HG02623 (cell line): ENCODE measurements at regions not wholly inside any gene's neighbourhood (a gene's known extent, or its start where the extent isn't known, plus 50 kb on each side); places are given as distances from the start of the nearest gene placed in this dataset.

Source experiments
- ATAC-seq: cut with Tn5 transposase; IDR thresholded peaks from one replicate; pipeline ENCODE4 v1.9.1; 2021; ENCODE audit warnings: moderate library complexity; ENCODE audit not compliant: unreplicated experiment

DNA sequence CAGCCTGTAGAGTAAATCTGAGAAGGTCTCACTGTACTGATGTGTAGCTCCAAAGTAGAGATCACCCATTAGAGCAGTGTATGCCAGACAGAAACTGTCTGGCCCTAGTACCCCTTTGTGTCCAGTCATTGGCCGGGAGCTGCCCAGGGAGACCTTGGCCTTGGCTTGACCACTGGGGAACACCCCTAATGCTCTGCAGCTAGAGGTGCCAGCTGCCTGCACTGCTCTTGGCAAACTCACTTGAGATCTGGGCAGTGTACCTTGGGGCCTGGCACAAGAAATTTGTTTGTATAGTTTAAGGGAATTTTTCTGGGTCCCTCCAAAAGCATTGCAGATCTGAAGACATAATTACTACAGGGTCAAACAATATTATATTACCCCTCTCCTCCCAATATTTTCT lies 78.7 kb upstream of the MPHOSPH6 start:
- no peak for ATAC-seq

DNA sequence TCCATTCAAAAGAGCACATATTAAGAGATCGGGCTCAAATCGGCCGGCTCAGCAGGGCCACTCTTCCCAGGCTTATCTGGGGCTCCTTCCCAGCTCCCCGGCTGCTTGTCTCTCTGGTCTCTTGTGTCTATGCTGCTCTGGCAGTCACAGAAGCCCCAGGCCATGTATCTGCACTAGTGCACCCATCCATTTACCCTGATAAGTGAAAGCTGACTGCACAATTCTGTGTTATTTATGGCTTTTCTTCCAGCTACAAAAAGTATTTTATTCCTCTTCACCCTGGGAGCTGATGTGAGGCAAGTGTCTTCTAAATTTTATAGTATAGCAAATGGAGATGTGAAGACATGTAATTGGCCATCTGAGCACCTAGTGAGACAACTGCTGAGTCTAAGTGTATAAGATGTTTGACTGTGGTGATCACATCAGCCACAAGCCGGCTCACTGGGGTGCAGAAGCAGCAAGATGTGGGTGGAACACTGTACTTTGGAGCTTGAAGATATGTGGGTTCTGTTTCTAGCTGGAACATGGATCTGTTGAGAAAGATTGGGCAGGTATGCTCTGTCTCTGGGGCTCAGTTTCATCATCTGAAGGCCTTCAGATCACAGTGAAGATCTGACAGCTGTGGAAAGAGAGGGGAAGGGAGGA lies 78.1 kb upstream of the MPHOSPH6 start:
- no peak for ATAC-seq

DNA sequence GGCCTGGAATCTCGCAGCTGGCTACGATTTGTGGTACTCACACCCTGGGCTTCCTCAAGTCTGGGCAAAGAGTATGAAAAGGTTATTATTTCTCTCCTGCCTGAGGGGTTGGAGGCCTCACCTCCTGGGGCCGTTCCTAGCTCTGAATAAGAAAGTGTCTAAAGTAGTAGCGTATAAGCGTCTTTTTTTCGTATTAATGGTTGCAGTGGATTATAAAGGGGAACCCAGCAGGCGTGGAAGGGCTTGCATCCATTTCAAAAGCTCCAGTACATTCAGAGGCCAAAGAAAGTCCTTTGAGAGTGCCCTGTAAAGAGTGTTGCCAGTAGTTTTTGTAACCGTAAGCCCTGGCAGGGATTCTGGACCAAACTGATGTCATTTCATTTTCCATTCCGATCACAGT lies 72.2 kb upstream of the MPHOSPH6 start:
- no peak for ATAC-seq

DNA sequence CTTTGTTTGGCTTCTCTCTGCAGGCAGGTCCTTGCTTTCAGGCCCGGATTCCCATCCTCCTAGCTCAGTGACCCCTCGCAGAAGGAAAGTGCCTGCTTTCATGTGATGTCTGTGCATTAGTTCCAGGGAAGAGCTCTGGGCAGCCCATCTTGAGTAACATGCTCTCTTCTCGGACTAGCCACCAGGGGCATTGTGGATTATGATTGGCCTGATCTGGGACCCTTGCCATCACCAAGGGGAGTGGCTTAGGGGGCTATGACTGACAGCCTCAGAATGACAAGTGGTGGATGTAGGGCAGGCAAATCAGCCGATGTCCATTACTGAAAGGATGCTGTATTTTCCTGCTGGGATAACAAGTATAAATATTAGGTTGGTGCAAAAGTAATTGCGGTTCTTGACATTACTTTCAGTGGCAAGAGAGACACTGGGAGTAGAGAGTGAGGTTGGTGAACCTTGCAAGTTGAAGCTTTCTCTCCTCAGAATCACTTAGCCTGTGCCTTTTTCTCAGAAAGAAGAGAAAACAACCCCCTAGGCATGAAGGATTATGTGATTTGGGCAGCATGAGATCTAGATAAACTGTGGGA lies 71.5 kb upstream of the MPHOSPH6 start:
- no peak for ATAC-seq

DNA sequence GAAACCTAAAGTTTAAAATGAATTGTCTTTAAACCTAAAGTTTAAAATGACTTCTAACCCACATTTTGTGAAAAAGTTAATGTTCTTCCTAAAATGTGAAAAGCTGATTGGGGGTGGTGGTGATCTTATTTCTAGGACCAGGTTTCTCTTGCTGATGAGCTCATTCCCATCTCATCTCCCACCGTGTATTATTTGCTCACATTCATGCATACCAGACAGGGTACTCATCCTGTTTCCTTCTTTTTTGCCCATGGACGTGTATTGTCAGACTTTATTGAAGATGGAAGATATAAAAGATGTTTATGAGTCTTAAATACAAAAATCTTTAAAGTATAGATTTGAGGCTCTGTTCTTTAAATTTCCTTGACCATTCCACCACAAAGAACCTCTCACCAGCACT lies 70.1 kb upstream of the MPHOSPH6 start:
- ATAC-seq, result no peak

DNA sequence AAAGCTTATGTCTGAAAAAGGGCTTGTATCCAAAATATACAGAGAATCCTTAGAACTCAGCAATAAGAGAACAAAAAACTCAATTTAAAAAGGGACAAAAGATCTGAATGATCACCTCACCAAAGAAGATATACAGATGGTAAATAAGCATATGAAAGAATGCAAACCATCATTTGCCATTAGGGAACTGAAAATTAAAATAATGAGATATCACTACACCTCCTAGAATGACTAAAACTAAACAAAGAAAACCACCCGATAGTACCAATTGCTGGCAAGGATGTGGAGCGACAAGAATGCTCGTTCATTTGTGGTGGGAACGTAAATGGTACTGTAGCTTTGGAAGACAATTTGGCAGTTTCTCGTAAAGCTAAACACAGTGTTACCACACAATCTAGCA lies 66.9 kb upstream of the MPHOSPH6 start:
- ATAC-seq, result no peak

DNA sequence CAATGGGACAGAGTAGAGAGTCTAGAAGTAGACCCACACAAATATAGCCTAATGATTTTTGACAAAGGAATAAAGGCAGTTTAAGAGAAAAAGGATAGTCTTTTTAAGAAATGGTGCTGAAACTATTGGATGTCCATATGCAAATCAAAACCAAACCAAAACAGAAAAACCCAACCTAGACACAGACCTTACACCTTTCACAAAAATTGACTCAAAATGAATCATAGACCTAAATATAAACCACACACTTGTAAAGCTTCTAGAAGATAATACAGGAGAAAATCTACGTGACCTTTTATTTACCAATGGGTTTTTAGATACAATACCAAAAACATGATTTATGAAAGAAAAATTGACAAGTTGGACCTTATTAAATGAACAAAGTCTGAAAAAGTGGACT lies 66.4 kb upstream of the MPHOSPH6 start:
- no peak for ATAC-seq

DNA sequence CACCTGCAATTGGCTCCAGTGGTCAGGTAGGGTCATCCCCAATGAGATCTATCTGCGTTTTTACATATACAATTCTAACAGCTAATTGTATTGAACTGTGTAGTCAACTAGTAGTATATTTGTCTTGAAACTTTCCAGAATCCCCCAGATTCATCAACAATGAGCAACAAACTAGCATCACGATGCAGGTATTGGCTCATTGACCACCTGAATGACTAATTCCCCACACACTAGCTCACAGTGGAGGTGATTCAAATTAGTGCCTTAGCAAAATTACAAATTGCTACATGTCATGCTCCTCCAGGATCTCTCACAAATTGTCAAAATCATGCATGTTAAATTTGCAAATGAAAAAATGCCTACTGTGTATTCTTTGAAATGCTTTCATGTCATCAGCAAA lies 62.8 kb upstream of the MPHOSPH6 start:
- no peak for ATAC-seq

DNA sequence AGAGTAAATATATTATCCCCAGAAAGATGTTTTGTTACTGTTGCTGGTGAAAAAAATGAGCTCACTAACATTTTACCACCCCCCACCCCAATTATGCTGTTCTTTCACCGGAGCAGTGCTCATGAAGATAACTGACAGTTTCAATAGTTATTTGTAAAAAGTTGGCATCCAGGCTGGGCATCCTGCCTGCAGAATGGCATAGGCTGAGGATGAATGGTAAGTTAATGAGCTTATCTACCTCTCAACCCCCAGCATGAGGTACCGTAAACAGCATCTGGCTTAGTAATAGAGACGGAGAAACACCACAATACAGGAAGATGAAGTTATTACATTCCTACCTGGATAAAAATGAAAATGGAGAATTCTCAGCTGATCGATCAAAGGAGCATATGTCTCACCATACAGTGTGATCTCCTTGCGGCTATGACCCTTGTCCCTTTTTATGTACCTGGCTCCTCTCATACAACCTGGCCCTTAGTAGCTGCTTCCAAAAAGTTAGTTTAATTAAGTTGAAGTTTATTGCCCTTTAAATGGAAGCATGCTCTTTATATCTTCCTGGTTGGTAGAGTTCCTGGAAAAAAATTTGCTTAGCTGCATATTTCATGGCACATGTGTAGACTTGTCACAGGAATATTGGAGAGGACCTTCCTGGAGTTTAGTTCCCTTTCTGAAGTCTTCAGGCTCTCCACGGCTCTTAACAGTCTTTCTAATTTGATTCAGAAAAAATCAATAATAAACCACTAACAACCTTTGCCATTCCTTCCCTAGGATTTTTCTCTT lies 61.2 kb upstream of the MPHOSPH6 start:
- ATAC-seq, result no peak

DNA sequence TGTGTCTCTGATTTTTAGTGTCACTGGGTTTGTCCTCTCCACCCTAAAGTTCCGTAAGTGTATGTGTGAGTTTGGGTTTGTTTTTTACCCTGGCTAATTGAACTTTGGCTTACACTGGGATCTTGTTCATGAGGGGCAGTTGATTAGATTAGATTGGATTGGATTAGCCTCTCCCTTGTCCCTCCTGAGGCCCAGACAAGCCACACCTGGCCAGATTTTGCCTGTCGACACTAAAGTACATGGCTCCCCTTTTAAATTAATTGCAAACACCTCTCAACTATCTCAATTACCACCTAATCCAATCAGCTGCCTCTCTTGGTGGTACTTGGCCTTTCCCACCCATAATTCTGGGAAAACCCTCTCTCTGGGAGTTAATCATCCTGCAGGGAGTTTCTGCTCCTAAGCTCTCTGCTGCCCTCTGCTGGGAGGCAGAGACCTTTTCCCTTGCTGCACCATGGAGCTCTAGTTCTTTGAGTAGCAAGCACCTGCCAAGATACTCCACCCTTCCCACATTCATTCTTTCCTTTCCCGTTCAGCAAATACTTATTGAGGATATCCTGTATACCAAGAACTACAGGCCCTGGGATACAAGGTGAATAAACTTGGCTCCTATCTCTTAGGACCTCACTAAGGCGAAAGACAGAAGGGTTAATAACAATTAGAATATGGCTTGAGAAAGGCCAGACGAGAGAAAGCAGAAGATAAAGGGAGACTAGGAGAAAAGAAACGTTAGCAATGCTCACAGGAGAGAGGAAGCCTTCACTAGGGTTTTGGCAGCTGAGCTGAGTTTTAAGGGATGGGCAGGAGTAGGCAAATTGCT lies 60.0 kb upstream of the MPHOSPH6 start:
- no peak for ATAC-seq

DNA sequence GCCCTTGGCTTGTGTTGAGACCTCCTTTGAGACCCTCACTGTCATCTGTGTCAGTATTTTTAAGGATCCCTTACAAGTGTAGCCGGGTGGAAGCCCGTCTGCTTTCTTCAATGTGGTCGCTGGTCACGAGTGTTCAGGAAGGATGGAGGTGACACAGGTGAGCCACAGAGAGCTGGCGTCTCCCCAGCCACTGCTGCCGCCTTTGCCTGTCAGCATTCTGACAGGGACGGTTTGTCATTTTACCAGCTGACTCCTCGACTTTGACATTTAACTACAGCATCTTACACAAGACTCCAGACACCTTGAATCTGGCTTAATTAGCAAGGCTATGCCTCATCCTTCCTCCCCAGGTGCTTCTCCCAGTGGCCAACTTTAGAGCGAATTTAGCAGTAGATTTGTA lies 56.3 kb upstream of the MPHOSPH6 start:
- no peak for ATAC-seq

DNA sequence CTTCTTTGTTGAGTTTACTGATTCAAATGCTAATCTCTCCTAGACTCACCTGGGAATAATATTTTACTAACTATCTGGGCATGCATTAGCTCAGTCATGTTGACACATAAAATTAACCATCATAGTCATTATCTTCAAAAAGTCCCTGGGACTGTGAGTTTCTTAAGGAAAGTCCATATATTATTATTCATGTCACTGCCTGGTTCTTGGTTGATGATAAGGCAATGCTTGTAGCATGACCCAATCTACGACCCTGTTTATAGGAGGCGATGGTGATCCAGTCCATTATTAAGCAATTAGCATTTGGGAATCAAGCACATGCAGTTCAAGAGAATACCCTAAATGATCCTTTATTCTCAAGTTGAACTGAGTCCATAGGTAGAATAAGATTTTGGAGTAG lies 54.8 kb upstream of the MPHOSPH6 start:
- no peak for ATAC-seq

DNA sequence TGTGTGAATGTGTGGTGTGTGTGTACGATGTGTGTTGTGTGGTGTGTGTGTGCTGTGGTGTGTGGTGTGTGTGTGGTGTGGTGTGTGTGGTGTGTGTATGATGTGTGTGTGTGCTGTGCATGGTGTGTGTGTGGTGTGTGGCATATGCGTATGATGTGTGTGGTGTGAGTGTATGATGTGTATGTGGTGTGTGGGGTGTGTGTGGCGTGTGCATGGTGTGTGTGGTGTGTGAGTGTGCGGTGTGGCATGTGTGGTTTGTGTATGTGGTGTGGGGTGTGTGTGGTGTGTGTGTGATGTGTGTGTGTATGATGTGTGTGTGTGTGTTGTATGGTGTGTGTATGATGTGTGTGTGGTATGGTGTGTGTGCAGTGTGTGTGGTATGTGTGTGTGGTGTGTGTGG lies 50.5 kb upstream of the MPHOSPH6 start:
- ATAC-seq, result no peak
